Aorta (tissue), 5 donors: ENCODE measurements at regions not wholly inside any gene's neighbourhood (a gene's known extent, or its start where the extent isn't known, plus 50 kb on each side); places are given as distances from the start of the nearest gene placed in this dataset.
A peak's percentile ranks its signal among the peaks of the same experiment; 100 is the strongest.

Source experiments
- ATAC-seq: fragments of 200-7000 bp; cut with Tn5 transposase; one replicate; pipeline ENCODE4 v1.9.1; 2022; ENCODE audit warnings: moderate library complexity; ENCODE audit not compliant: low FRiP score
- DNase-seq, 2 donors: peaks; one replicate each; pipeline ENCODE4 v3.0.0-alpha.2; 2020
- H3K27ac ChIP-seq, 2 donors: one replicate each; pipeline ENCODE4 v1.5.1; 2013; ENCODE audit warnings: low read length in 2 of 2, mild to moderate bottlenecking in 2 of 2, moderate library complexity in 2 of 2, control low read depth in 1 of 2, inconsistent platforms in 1 of 2, low read depth in 1 of 2
- H3K27me3 ChIP-seq, 2 donors: one replicate each; pipeline ENCODE4 v1.6.1; 2013; ENCODE audit warnings: control low read depth in 1 of 2, low read length in 1 of 2, mild to moderate bottlenecking in 1 of 2, moderate library complexity in 1 of 2; ENCODE audit not compliant: insufficient read depth in 2 of 2, control insufficient read depth in 1 of 2
- H3K36me3 ChIP-seq, 2 donors: one replicate each; pipeline ENCODE4 v1.6.1; 2013; ENCODE audit warnings: control low read depth in 1 of 2, low read length in 1 of 2, mild to moderate bottlenecking in 1 of 2; ENCODE audit not compliant: insufficient read depth in 2 of 2, control insufficient read depth in 1 of 2
- H3K4me1 ChIP-seq, 2 donors: one replicate each; pipeline ENCODE4 v1.6.1; 2013; ENCODE audit warnings: low read length in 2 of 2, control low read depth in 1 of 2, mild to moderate bottlenecking in 1 of 2, moderate library complexity in 1 of 2; ENCODE audit not compliant: insufficient read depth in 2 of 2, control insufficient read depth in 1 of 2
- H3K4me3 ChIP-seq, 2 donors: one replicate each; pipeline ENCODE4 v1.5.1; 2013; ENCODE audit warnings: low read length in 2 of 2, control low read depth in 1 of 2, mild to moderate bottlenecking in 1 of 2
- H3K9me3 ChIP-seq: one replicate; pipeline ENCODE4 v1.6.1; 2013; ENCODE audit warnings: mild to moderate bottlenecking, low read length; ENCODE audit not compliant: control insufficient read depth
- WGBS, 2 donors: extraction: QIAGEN DNeasy Blood & Tissue Kit; methylation state at CpG; one replicate each; pipeline ENCODE4 v1.1.7; 2013; 5-methylcytosine and 5-hydroxymethylcytosine counted together
- intact Hi-C, 2 donors: fragments of 100-400 bp; cut with DNase I; formaldehyde crosslinking; loops; one replicate each; pipeline versions ENCODE4 v1.14.2 to v1.15.0; 2022
- donor health status: healthy with polysubstance abuse.
- donor health status: Bipolar disorder and iron deficiency.
- donor health status: DM: no; HTN: no; CAD: no.
- donor health status: DM: no; HTN: no; CAD: no.
- donor health status: DM: yes; HTN: yes; CAD: no.

- ATAC-seq: no peak
- DNase-seq: no peak
- Histone ChIP-seq H3K4me1 (no peaks in the 10 kb centered on the region), H3K4me3 (no peak overlapping the region), H3K27ac (no peak overlapping the region), H3K36me3 (no peaks in the 10 kb centered on the region), H3K9me3 (no peaks in the 10 kb centered on the region), H3K27me3 (no peaks in the 10 kb centered on the region)
- intact Hi-C loops: no loop called here
- 49 to 50% methylated on average over 1 of the region's 1 CpG for WGBS, 2 donors
These were observed 129.7 kb downstream of the PRDM13 start for GRCh38 chr6:99736302-99736701.

DNA sequence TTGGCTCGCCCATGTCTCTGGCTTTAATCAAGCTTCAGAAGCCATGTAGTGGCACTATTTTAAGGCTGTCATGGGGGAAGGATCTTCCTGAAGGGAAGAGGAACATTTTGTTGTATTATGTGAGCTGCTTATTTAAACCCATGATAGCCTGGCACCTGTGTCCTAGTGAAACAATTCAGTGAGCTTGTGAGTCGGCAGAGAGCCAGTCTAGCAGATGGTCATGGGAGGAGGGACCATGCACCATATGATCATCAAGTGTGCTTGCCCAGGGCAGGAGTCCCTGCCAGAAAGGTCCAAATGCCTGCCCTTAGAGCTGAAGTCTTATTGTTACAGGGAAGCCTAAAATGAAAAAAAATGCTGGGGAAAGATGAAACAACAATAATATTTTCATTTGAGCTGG lies 132.9 kb downstream of the PRDM13 start:
- ATAC-seq (no peak), DNase-seq (no peak)
- WGBS, 2 donors: 33 to 36% methylated on average over 2 of the region's 2 CpGs
- no peaks in the 10 kb centered on the region for H3K36me3 ChIP-seq
- intact Hi-C loops: no loop called here
- H3K27ac ChIP-seq: no peak overlapping the region
- H3K4me1 ChIP-seq: no peaks in the 10 kb centered on the region
- H3K27me3 ChIP-seq: no peaks in the 10 kb centered on the region
- H3K4me3 ChIP-seq: no peak overlapping the region
- H3K9me3 ChIP-seq: no peaks in the 10 kb centered on the region

DNA sequence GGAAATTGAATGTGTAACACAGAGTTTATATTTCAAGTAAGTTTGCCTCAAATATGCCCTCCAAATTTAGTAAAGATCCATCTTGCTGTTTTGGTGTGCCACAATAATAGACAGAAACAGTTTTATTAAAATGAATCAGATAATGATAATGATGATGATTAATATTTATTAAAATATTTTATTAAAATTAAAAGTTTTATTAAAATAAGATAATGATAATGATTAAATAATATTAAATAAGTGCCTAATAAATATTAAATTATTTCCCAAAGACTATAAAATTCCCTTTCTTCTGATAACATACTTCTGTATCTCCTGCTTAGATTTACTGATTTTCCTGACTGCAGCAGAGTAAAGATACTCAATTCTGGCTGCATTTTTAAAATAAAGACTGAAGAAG lies 134.5 kb downstream of the PRDM13 start:
- intact Hi-C loops: loop anchor here in 1 of 2 donors (5.0 kb wide), 1 partner anchor 139 kb away; no protein-coding TSS in a partner anchor
- H3K9me3 ChIP-seq: no peaks in the 10 kb centered on the region
- H3K27ac ChIP-seq: no peak overlapping the region
- ATAC-seq (no peak), DNase-seq (no peak)
- no peaks in the 10 kb centered on the region for H3K36me3 ChIP-seq
- no peaks in the 10 kb centered on the region for H3K4me1 ChIP-seq
- no peaks in the 10 kb centered on the region for H3K27me3 ChIP-seq
- H3K4me3 ChIP-seq: no peak overlapping the region

GRCh38 chr6:99743647-99744046 lies 137.0 kb downstream of the PRDM13 start:
- Histone ChIP-seq H3K4me1 (no peaks in the 10 kb centered on the region), H3K36me3 (no peaks in the 10 kb centered on the region), H3K4me3 (no peak overlapping the region), H3K27ac (no peak overlapping the region), H3K9me3 (no peaks in the 10 kb centered on the region), H3K27me3 (no peaks in the 10 kb centered on the region)
- 72 to 76% methylated on average over 2 of the region's 2 CpGs for WGBS, 2 donors
- DNase-seq (no peak), ATAC-seq (no peak)
- intact Hi-C loops: loop anchor here in 1 of 2 donors (5.0 kb wide), 1 partner anchor 141 kb away; no protein-coding TSS in a partner anchor

GRCh38 chr6:99745651-99746050 lies 139.0 kb downstream of the PRDM13 start:
- WGBS, 2 donors: 43 to 53% methylated on average over 2 of the region's 2 CpGs
- intact Hi-C loops: loop anchor here (5.0 kb wide), 1 partner anchor 278 kb away; no protein-coding TSS in a partner anchor

GRCh38 chr6:99746261-99746895 lies 139.7 kb downstream of the PRDM13 start:
- no peaks in the 10 kb centered on the region for H3K9me3 ChIP-seq
- 1% methylated on average over 6 of the region's 6 CpGs for WGBS, 2 donors
- no peaks in the 10 kb centered on the region for H3K27me3 ChIP-seq
- DNase-seq (no peak), ATAC-seq (peak; percentile 88)
- intact Hi-C loops: loop anchor here (5.0 kb wide), 1 partner anchor 279 kb away; no protein-coding TSS in a partner anchor
- H3K36me3 ChIP-seq: no peaks in the 10 kb centered on the region
- no peaks in the 10 kb centered on the region for H3K4me1 ChIP-seq
- no peak overlapping the region for H3K4me3 ChIP-seq
- H3K27ac ChIP-seq: no peak overlapping the region

More at GRCh38 chr6:99745651-99746050, 139.0 kb downstream of the PRDM13 start:
- Histone ChIP-seq H3K9me3 (no peaks in the 10 kb centered on the region), H3K4me1 (no peaks in the 10 kb centered on the region), H3K27me3 (no peaks in the 10 kb centered on the region), H3K36me3 (no peaks in the 10 kb centered on the region), H3K4me3 (no peak overlapping the region), H3K27ac (no peak overlapping the region)
- ATAC-seq: no peak
- no peak for DNase-seq

GRCh38 chr6:99761711-99762110 lies 155.1 kb downstream of the PRDM13 start:
- intact Hi-C loops: no loop called here
- ATAC-seq: no peak
- H3K4me1 ChIP-seq: no peaks in the 10 kb centered on the region
- no peak overlapping the region for H3K4me3 ChIP-seq
- peaks cover 2% of the 10 kb centered on the region for H3K9me3 ChIP-seq
- H3K36me3 ChIP-seq: no peaks in the 10 kb centered on the region
- H3K27me3 ChIP-seq: no peaks in the 10 kb centered on the region
- H3K27ac ChIP-seq: no peak overlapping the region
- DNase-seq: no peak
- 59 to 78% methylated on average over 1 of the region's 1 CpG for WGBS, 2 donors

DNA sequence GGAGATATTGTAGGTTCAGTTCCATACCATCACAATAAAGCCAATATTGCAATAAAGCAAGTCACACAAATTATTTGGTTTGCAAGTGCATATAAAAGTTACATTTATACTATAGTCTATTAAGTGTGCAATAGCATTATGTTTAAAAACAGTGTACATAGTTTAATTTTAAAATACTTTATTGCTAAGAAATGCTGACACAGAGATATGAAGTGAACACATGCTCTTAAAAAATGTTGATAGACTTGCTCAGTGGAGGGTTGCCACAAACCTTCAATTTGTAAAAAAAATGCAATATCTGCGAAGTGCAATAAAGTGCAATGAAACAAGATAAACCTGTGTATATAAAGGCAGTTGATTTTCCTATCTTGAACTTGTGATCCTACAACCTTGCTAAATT lies 161.5 kb downstream of the PRDM13 start:
- ATAC-seq (no peak), DNase-seq (no peak)
- Histone ChIP-seq H3K36me3 (no peaks in the 10 kb centered on the region), H3K4me1 (no peaks in the 10 kb centered on the region), H3K27me3 (no peaks in the 10 kb centered on the region), H3K27ac (no peak overlapping the region), H3K4me3 (no peak overlapping the region), H3K9me3 (peaks cover 2% of the 10 kb centered on the region)
- intact Hi-C loops: no loop called here
- 82 to 86% methylated on average over 1 of the region's 1 CpG for WGBS, 2 donors
